ENCODE measurements at regions not wholly inside any gene's neighbourhood (a gene's known extent, or its start where the extent isn't known, plus 50 kb on each side); places are given as distances from the start of the nearest gene placed in this dataset.

DNA sequence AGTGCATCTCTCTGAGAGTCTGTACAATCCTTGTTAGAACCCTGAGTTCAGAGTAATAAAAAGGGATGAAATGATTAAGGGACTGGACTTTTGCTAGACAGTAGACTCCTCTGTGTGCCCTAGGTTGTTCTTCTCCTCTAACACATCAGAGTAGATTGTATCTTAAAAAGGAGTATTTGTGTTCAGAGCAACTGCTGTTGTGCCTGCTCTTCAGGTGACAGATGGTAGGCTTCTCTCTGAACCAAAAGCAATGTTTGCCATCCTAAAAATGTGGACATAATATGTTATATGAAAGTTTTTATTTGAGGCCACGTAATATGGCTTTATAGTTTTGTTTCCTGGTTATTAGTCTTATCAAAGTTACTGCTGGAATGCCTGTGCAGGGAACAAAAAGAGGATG is 588.6 kb upstream of the FAT1 start:
- in situ Hi-C loops (cut with HindIII; ENCODE audit: low sequenced_read_pairs), result no loop called here
- DNase-seq (ENCODE audit: low spot score), result no peak

DNA sequence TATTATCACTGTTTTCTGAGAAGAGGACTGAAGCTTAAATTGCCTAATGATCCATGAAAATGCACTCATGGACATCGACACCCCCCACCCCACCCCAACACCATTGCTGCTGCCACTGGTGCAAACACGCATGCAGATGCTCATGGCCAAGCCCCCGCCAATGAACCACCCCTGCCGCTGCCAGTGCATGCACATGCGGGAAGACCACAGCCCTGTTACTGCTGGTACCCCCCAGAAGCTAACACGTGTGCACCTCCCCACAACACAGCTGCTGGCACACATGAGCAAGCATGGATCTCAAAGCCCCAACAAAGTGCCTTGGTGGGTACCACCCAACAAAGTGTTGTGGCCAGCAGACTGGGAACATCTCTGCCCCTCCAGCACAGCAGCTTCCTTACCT is 594.1 kb upstream of the FAT1 start:
- DNase-seq (ENCODE audit: low spot score), result no peak
- in situ Hi-C loops (cut with HindIII; ENCODE audit: low sequenced_read_pairs), result no loop called here

DNA sequence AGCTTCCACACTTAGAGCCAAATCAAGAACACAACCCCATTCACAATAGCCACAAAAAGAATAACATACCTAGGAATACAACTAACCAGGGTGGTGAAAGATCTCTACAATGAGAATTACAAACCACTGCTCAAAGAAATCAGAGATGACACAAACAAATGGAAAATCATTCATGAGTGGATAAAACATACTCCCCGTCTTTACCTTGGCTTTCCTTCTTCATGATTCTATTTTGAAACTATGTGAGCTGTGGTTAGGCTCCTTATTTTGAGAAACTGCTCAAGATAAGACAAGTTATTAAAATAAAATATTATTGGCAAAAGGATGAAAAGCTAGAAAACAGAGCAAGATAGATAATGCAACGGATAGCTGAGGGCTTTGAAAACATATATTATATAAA is 598.1 kb upstream of the FAT1 start:
- in situ Hi-C loops (cut with HindIII; ENCODE audit: low sequenced_read_pairs), result no loop called here
- DNase-seq (ENCODE audit: low spot score), result no peak

DNA sequence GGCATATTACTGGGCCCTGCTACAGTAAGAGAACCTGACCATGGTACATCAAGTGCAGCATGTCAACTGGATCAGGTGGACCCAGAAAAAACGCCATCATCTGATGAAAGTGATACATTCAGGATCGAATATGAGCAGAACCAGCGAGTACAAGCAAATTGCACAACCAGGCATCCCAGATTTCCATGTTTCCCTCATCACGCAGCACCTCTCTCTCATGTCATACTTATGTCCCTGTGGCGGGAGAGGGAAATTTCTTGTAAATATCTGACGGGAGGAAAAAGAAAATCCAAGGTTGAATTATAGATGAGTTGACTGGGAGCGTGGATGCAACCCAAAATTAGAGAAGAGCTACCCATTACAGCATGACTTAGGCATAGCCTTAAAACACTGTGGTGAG is 608.5 kb upstream of the FAT1 start:
- DNase-seq (ENCODE audit: low spot score), result no peak
- in situ Hi-C loops (cut with HindIII; ENCODE audit: low sequenced_read_pairs), result no loop called here

DNA sequence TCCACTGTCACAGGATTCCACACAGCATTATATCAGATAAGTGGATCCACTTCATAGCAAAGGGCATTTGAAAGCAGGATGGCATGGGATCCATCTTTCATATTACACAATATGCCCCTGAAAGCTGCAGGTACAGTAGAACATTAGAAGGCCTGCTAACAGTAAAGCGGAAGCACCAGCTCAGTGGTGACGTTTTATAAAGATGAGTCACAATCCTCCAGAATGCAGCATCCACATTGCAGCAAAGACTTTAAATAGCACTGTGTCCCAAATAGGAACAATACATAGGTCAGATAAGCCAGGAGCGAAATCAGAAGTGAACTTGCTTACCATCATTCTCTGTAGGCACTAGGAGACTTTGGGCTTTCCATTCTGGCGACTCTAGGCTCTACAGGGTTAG is 609.5 kb upstream of the FAT1 start:
- in situ Hi-C loops (cut with HindIII; ENCODE audit: low sequenced_read_pairs), result no loop called here
- no peak for DNase-seq (ENCODE audit: low spot score)

DNA sequence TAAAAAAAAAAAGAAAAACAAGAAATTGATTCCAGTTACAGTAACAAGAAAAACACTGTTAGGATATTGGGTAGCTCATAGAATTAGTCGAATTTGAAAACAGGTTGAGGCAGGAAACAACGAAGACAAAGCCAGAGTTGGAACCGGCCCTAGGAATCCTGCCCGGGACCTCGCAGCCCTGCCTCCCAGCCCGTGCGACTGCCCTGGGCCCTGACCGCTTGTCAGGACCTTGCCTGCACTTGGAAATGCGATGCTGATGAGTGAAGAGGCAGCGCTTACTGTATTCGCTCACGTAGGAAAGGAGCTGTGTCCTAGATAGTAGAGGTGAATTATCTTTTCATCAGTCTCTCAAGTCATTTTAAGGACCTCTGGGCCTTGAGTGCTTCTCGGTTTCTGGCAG is 611.7 kb upstream of the FAT1 start:
- in situ Hi-C loops (cut with HindIII; ENCODE audit: low sequenced_read_pairs), result no loop called here
- no peak for DNase-seq (ENCODE audit: low spot score)

DNA sequence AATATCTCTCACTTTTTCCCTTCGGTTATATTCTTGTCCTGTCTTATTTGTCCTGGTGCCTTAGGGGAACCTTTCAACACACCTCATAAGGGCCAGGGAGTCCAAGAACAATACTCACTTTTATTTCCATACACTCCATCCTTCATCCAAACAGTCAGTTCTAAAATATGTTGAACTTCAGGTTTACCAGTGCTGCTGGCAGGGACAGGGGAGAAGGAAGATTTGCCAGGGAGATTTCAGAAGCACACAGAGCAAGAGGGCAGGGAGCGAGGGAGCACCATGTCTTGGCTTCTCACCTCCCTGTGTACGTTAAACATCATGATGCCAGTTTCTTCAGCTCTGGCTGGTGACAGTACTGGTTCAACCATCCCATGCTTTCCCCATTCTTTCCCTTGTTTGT is 631.1 kb upstream of the FAT1 start:
- in situ Hi-C loops (cut with HindIII; ENCODE audit: low sequenced_read_pairs), result no loop called here
- DNase-seq (ENCODE audit: low spot score), result no peak

DNA sequence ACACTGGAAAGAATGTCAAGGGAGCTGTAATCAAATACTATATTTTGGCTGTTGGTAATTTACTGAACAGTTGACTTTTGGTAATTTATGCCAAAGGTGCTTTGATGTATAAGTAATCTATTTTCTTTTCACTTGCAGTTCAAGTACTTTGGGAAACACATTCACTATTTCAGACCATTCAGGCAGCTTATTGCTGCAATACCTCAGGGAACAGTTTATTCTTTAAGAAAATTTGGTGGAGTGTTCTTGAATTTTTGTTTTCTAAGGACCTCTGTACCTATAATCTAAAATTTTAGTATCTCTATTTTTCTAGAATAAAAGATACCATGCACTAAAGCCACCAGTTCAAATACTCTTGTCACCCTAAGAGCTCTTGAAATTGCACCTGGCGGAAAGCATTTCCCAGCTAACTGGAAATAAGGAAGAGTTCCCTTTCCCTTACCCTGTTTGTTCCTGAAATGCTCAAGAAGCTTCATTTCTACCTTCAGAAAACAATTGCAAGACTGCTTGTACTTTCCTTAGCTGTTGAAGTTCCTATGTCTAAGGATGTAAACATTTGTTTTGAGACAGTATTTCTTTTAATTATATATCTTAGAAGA is 633.5 kb upstream of the FAT1 start:
- DNase-seq (ENCODE audit: low spot score), result no peak
- in situ Hi-C loops (cut with HindIII; ENCODE audit: low sequenced_read_pairs), result no loop called here

DNA sequence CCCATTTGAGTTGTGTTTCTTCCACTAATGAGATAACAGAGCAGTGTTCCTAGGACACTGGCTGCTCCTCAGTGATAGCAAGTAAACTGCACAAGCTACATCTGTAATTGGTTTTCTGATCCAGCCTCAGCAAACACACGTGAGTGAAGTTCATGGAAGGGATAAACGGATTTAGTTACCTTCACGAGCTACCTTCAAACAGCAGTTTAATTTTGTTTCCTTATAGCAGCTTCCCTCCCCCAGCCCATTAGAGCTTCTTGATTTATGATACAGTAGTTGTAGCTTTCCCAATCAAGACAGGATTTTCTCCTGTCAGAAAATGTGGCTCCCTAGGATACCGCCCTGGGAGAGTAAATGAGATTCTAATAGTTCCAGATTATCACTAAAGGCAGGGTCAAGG is 634.2 kb upstream of the FAT1 start:
- DNase-seq (ENCODE audit: low spot score), result no peak
- in situ Hi-C loops (cut with HindIII; ENCODE audit: low sequenced_read_pairs), result no loop called here

DNA sequence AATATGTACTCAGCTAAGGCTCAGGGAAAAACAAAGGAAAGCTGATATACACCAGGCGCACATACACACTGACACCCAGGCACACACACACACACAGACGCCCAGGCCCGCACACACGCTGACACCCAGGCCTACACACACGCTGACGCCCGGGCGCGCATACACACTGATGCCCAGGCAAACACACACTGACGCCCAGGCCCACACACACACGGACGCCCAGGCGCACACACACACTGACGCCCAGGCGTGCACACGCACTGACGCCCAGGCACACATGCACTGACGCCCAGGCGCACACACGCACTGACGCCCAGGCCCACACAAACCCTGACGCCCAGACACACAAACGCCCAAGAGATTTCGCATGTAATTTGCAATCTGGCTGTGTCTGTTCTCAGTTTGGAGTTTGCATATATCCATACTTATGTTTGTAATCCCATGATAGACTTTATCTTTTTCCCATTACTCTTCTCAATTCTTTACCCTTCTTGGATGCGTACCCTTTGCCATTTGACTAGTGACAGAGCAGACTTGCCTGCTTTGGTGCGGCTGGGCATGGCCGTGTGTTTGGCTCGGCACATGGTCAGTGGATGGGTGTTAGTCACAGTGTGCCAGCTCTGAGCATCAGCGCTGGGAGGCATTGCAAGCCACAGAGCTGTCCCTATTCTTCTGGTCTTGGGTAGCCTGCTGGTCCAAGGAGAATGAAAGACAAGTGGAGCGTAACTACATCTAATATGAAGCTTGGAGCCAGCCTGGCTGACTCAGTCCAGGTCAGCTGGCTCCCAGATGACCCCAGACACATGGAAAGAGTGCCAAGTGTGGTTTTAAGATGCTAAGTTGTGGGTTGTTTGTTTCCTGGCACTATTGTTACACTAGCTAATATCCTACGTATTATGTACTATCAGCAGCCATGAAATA is 632.4 kb upstream of the ZFP42 start:
- peak; percentile 44 for DNase-seq (ENCODE audit: low spot score)
- in situ Hi-C loops (cut with HindIII; ENCODE audit: low sequenced_read_pairs), result no loop called here

DNA sequence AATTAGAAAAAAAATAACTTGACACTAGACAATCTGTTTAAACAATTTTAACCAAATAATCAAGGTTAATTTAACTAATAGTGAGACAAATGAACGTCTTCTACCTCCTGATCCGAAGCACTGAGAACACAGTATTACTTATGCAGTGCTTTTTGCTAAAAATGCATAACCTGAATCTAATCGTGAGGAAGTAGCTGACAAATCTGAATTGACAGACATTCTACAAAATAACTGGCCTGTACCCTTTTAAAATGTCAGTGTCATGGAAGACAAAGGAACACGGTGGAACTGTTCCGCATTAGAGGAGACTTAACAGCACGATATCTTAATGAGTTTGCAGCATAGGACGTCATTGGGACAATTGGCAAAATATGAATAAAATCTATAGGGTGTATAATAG is 631.2 kb upstream of the ZFP42 start:
- no peak for DNase-seq (ENCODE audit: low spot score)
- in situ Hi-C loops (cut with HindIII; ENCODE audit: low sequenced_read_pairs), result no loop called here

DNA sequence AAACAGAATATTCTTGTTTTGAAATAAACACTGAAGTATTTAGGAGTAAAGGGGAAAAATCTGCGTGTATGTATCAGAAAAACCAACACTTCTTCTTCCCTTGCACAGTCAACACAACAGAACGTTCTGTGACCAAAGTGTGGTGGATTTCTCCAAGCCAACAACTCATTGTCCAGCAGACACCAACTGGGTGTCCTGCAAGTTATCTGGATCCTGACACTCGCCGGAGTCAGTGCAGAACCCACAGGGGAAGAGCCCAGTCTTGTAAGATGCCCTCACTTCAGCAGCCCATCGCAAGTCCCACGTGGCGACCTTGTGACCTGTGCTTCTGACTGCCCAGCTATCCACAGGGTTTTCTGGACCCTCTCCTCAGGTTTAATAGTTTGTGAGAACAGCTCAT is 630.7 kb upstream of the ZFP42 start:
- in situ Hi-C loops (cut with HindIII; ENCODE audit: low sequenced_read_pairs), result no loop called here
- DNase-seq (ENCODE audit: low spot score), result no peak

DNA sequence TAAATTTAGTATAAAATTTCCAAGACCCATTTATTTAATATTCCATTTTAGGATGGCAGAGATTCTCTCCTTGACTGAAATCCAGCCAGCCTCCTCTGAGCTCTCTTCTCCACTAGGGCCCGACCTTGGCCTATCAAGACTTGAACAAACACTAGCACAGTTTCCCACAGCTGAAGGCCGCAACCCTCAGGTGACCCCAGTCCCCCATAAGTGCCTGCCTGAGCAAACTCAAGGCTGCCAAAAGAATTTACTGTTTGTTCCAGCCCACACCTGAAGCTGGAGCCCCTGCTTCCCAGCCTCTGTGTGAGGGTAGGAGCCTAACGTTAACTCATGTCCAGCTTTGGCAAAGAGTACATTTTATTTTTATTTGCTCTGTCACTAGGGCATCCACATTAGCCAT is 629.0 kb upstream of the ZFP42 start:
- in situ Hi-C loops (cut with HindIII; ENCODE audit: low sequenced_read_pairs), result no loop called here
- DNase-seq (ENCODE audit: low spot score), result no peak

DNA sequence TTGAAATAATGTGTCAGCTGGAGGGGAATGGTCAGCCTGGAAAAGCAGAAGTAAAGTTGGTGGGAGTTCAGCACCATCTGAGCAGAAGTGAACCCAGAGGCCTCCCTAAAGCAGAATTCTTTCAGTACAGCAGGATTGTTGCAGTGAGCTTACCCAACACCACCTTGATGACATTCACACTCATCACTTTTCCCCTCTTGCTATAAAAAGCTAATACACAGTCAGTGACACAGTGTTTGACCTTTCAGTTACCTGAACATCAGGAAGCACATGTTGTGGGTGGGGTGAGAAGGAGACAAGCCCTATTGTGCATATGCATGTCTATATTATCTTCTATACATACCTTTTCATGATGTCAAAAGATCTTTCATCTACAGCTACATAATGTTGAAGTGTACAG is 624.7 kb upstream of the ZFP42 start:
- in situ Hi-C loops (cut with HindIII; ENCODE audit: low sequenced_read_pairs), result no loop called here
- DNase-seq (ENCODE audit: low spot score), result no peak

DNA sequence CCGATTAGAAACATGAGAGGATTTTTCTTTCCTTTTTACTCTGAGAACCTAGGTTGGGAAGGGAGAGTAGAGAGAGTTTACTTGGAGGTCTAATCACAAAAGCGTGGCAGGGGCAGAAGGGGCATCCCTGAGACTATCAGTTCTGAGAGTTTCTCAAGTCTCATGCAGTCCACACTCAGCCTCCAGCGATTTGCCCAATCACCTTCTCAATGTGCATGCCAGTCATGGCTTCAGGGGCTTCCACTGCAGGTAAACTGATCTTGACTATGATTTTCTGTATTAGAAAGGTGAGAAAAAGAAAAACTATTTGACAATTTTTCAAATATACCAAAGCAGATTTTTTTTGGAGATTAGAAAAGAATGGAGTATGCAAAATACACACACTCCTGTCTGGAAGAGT is 617.1 kb upstream of the ZFP42 start:
- in situ Hi-C loops (cut with HindIII; ENCODE audit: low sequenced_read_pairs), result no loop called here
- DNase-seq (ENCODE audit: low spot score), result no peak

DNA sequence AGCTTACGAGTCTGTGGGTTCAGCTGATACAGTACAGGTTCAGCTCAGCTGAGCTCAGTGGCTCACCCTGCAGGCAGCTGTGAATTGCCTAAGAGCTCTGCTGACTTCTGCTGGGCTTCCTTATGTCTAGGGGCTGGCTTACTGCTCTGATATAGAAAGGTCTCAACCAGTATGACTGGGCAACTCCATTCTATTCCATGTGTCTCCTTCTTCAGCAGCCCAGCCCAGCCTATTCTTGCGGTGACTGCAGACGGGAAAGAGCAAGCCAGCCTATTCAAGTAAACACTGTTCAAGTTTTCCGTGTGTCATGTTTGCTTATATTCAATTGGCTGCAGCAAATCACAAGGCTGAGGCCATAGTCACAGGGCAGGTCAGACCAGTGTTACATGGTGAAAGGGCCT is 615.4 kb upstream of the ZFP42 start:
- in situ Hi-C loops (cut with HindIII; ENCODE audit: low sequenced_read_pairs), result no loop called here
- no peak for DNase-seq (ENCODE audit: low spot score)

DNA sequence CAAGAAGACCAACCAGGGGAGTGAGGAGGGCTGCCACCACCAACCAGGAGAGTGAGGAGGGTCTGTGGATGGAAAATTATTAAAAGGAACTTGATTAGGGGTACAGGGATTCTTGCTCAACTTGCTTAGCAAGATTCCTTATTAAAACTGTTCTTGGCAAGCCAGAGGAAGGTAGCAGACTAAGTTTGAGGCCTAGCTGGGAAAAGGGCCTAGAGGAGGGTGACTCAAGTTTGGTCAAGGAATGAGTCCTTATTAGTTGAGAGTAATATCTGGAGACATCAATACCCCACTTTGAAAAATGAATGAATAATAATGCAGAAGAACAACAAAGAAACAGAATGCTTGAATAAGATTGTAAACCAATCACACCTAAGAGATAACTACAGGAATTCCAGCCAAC is 612.4 kb upstream of the ZFP42 start:
- no peak for DNase-seq (ENCODE audit: low spot score)
- in situ Hi-C loops (cut with HindIII; ENCODE audit: low sequenced_read_pairs), result no loop called here

DNA sequence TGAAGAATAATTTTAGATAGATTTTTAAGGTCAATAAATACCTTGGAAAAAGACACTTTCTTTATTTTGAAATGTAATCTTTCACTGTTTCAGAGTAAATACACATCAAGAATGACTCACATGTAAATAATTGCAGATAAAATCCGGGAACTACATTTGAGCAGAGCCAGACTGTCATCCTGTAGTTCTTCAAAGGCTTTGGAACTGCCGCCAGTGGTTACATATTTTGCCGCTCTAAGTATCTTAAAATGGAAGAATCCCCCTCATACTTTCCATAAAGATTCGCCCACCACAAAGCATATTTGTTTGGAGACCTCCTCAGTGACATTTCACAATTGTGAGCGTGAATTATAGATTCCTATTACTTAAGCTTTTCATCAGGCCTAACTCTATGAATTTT is 607.8 kb upstream of the ZFP42 start:
- in situ Hi-C loops (cut with HindIII; ENCODE audit: low sequenced_read_pairs), result no loop called here
- no peak for DNase-seq (ENCODE audit: low spot score)

DNA sequence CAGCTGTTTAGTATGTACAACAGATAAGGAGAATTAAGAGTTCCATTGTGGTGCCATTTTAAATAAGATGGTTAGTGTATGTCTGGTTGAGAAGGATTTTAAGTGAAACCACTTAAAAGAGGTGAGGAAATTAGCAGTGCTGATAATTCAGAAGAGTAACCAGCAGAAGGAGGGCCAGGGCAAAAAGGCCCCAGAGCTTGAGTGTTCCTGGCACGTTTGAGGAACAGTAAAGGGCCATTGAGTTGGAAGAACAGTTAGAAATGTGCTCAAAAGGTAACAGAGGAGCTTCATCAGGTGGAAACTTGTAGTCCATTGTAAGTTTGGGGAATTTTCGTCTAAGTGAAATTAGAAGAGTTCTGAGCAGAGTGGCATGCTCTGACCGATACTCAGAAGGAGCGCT is 606.2 kb upstream of the ZFP42 start:
- no peak for DNase-seq (ENCODE audit: low spot score)
- in situ Hi-C loops (cut with HindIII; ENCODE audit: low sequenced_read_pairs), result no loop called here

DNA sequence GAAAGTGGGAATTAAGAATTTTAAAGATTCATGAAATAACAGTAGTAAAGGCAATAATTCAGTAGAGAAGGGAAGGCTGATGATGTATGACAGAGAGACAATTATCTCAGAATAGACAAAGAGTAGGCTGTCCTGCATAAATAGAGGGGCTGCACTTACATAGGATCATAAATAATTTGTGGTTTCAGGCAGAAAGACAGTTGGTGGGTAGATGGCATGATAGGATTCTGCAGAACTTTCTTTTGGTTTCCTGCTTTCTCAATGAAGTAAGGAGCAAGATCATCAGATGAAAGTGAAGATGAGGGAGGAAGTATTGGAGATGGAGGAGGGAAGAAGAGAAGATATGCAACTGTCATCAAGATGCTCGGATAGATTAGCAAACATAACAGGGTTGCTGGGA is 604.9 kb upstream of the ZFP42 start:
- in situ Hi-C loops (cut with HindIII; ENCODE audit: low sequenced_read_pairs), result no loop called here

More for the DNA sequence above, 604.9 kb upstream of the ZFP42 start:
- no peak for DNase-seq (ENCODE audit: low spot score)
